ENCODE measurements at regions not wholly inside any gene's neighbourhood (a gene's known extent, or its start where the extent isn't known, plus 50 kb on each side); places are given as distances from the start of the nearest gene placed in this dataset.
A peak's percentile ranks its signal among the peaks of the same experiment; 100 is the strongest.

DNA sequence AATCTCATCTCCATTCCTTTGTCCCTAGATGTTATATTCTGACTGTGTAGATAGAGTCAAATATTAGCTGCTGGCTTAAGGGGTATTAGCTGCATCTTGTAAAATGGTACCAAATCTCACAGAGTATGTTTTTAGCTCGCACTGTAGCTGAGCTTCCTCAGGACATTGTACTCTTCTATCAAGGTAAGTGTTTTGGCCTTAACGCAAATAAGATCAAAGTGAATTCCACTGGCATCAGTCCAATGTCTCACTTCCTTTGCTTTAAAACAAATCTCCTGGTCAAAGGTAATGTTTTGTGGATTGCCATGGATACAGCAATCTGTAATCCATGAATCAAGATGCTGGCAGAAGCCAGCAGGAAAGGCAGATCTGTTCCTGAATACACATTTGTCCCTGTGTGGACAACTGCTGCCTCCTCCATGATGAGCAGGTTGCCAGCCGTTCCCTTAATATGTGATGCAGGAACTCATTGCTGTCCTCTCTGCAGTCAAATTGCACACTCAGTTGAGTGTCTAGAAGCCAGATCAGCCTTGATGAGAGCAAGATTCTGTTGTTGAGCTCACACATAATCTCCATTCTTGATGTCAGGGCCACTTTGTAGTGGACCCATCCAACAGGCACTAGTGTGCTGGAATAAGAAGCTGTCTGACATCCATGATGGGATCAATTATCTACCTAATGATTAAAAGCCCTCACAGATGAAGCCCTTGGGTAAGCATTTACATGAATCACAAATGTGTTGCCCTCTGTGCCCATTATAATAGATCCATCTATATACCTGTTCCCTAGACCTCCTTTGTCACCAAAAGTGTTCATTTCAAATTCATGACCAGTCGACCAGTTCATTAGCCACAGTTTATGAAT lies 96.6 kb upstream of the AGTR1 start:
- Mint-ChIP-seq H3K9me3 (ENCODE audit: unreplicated experiment) (no peaks in the 10 kb centered on the region), H3K27me3 (ENCODE audit: low read depth, unreplicated experiment) (no peaks in the 10 kb centered on the region), H3K36me3 (ENCODE audit: low read depth, unreplicated experiment) (no peaks in the 10 kb centered on the region), H3K4me3 (ENCODE audit: unreplicated experiment) (no peak overlapping the region), H3K27ac (ENCODE audit: unreplicated experiment) (no peak overlapping the region), H3K4me1 (ENCODE audit: low read depth, unreplicated experiment) (no peaks in the 10 kb centered on the region)
- Histone ChIP-seq H3K4me1 (ENCODE audit: insufficient read depth, low read length) (no peaks in the 10 kb centered on the region), H3K9me3 (ENCODE audit: insufficient read depth, low read depth, low read length) (no peaks in the 10 kb centered on the region), H4K20me1 (ENCODE audit: insufficient read depth, low read length) (no peaks in the 10 kb centered on the region), H3K36me3 (ENCODE audit: insufficient read depth, low read length) (no peaks in the 10 kb centered on the region), H3K9ac (ENCODE audit: low read length) (no peak overlapping the region), H3K4me2 (ENCODE audit: low read length) (no peak overlapping the region), H3K27ac (ENCODE audit: low read depth, low read length) (no peak overlapping the region), H3K27me3 (ENCODE audit: insufficient read depth, low read length) (no peaks in the 10 kb centered on the region), H3K4me3 (ENCODE audit: insufficient read depth, low read depth, low read length) (no peak overlapping the region), H3K79me2 (ENCODE audit: insufficient read depth, low read length) (no peaks in the 10 kb centered on the region), H2AFZ (ENCODE audit: low read depth, low read length) (no peak overlapping the region)
- DNase-seq (ENCODE audit: low read depth) (no peak), FAIRE-seq (peak; percentile 29)
- TF ChIP-seq, protein P1, sequence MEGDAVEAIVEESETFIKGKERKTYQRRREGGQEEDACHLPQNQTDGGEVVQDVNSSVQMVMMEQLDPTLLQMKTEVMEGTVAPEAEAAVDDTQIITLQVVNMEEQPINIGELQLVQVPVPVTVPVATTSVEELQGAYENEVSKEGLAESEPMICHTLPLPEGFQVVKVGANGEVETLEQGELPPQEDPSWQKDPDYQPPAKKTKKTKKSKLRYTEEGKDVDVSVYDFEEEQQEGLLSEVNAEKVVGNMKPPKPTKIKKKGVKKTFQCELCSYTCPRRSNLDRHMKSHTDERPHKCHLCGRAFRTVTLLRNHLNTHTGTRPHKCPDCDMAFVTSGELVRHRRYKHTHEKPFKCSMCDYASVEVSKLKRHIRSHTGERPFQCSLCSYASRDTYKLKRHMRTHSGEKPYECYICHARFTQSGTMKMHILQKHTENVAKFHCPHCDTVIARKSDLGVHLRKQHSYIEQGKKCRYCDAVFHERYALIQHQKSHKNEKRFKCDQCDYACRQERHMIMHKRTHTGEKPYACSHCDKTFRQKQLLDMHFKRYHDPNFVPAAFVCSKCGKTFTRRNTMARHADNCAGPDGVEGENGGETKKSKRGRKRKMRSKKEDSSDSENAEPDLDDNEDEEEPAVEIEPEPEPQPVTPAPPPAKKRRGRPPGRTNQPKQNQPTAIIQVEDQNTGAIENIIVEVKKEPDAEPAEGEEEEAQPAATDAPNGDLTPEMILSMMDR (IDR thresholded peaks at IDR 0.05; ENCODE audit: insufficient read depth, low read depth, low read length), result no peak

DNA sequence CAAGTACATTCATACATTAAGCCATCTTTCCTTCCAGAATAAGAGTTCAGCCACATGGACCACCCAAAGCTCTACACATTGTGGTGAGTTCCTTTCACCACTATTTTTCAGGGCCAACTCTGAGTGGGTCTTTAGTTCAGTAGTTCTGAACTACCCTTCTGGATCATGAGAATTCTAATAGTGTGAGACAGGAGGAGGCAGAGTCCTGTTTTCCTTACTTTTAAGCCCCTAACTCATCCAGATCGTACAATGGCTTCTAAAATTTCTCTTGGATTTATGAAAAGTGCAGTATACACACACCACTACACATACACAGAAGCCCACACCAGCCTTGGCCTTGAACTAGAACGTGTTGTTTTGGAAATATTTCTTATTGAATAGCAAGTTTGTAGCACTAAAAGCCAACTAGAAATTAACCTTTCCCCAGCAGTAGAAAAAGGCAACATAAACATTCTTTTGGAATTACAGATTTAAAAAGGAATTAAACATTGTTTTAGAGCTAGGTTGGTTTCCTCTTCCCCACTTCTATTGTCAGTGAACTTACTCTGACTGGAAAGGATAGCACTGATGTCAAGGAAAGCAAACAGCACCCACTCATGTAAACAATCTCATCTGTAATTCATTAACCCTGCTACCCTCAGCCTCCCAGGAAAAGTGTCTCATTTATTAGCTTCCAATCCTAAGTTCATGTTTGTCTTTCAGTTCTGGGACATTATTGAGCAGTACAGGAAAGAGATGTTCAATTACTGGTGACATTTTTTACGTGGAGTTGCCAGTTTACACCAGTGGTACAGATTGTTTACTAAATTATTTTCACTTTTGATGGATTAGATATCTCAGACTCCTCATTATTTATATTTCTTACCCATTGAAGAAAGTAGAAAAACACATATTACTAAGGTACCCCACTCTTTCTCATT lies 95.7 kb upstream of the AGTR1 start:
- H3K4me1 ChIP-seq (ENCODE audit: insufficient read depth, low read length), result no peaks in the 10 kb centered on the region
- no peak overlapping the region for H3K27ac ChIP-seq (ENCODE audit: low read depth, low read length)
- H2AFZ ChIP-seq (ENCODE audit: low read depth, low read length), result no peak overlapping the region
- no peaks in the 10 kb centered on the region for H3K9me3 ChIP-seq (ENCODE audit: insufficient read depth, low read depth, low read length)
- H3K4me2 ChIP-seq (ENCODE audit: low read length), result no peak overlapping the region
- H3K36me3 Mint-ChIP-seq (ENCODE audit: low read depth, unreplicated experiment), result no peaks in the 10 kb centered on the region
- no peaks in the 10 kb centered on the region for H3K27me3 ChIP-seq (ENCODE audit: insufficient read depth, low read length)
- no peak overlapping the region for H3K4me3 ChIP-seq (ENCODE audit: insufficient read depth, low read depth, low read length)
- no peaks in the 10 kb centered on the region for H4K20me1 ChIP-seq (ENCODE audit: insufficient read depth, low read length)
- no peak overlapping the region for H3K27ac Mint-ChIP-seq (ENCODE audit: unreplicated experiment)
- no peaks in the 10 kb centered on the region for H3K27me3 Mint-ChIP-seq (ENCODE audit: low read depth, unreplicated experiment)
- no peaks in the 10 kb centered on the region for H3K79me2 ChIP-seq (ENCODE audit: insufficient read depth, low read length)
- DNase-seq (ENCODE audit: low read depth) (peak; percentile 9), FAIRE-seq (no peak)
- H3K9me3 Mint-ChIP-seq (ENCODE audit: unreplicated experiment), result no peaks in the 10 kb centered on the region
- H3K36me3 ChIP-seq (ENCODE audit: insufficient read depth, low read length), result no peaks in the 10 kb centered on the region
- TF ChIP-seq EZH2 (IDR thresholded peaks at IDR 0.05; ENCODE audit: insufficient read depth, low read length), result no peak
- TF ChIP-seq, protein P1 (IDR thresholded peaks at IDR 0.05; ENCODE audit: insufficient read depth, low read depth, low read length), result no peak
- no peaks in the 10 kb centered on the region for H3K4me1 Mint-ChIP-seq (ENCODE audit: low read depth, unreplicated experiment)
- no peak overlapping the region for H3K9ac ChIP-seq (ENCODE audit: low read length)
- H3K4me3 Mint-ChIP-seq (ENCODE audit: unreplicated experiment), result no peak overlapping the region
